Heart left ventricle (tissue), 13 donors: ENCODE measurements at regions not wholly inside any gene's neighbourhood (a gene's known extent, or its start where the extent isn't known, plus 50 kb on each side); places are given as distances from the start of the nearest gene placed in this dataset.

ENCODE experiments used
- POLR2A ChIP-seq, 2 donors: fragments of 450-650 bp; IDR thresholded peaks; one replicate each; pipeline ENCODE4 v1.6.1; 2017; ENCODE audit warnings: antibody characterized with exemption in 2 of 2, mild to moderate bottlenecking in 2 of 2, moderate library complexity in 2 of 2
- TF ChIP-seq, protein P1 (sequence below), 12 donors: fragments of 200-600 bp; sonication (generic) in 4 of 12; IDR thresholded peaks; one replicate each; pipeline versions ENCODE4 v1.5.0 to v1.8.0; 2018 to 2022; ENCODE audit warnings: antibody characterized with exemption in 12 of 12, mild to moderate bottlenecking in 5 of 12
- donor health status: ischemic (EF 13 %, LVEDD 7.1; RV severe dilation, severe dysfunction).
- donor health status: DM: no; HTN: yes; CAD: no.
- donor health status: DM: no; HTN: no; CAD: no.
- donor health status: ischemic (EF 25% LVEDD 6.9; RV normal size, moderate dysfunction).
- donor health status: ischemic (EF 25% LVEDD 5.7; RV mildly dilated, moderate dysfunction).
- donor health status: ischemic (EF 35%, LVEDD 5.7; RV mildly dilated, moderate dysfunction).
- donor health status: nonischemic (EF 11% LVEDD 7.7; RV severe dilation, severe dysfunction).
- donor health status: DM: yes; HTN: yes; CAD: no.
- donor health status: PGD.
- donor health status: ischemic (EF 29% LVEDD 5.4; RV normal size, mild dysfunction).
- donor health status: nonischemic (EF 23%, LVEDD 6.1; RV moderate dilation, normal function).

DNA sequence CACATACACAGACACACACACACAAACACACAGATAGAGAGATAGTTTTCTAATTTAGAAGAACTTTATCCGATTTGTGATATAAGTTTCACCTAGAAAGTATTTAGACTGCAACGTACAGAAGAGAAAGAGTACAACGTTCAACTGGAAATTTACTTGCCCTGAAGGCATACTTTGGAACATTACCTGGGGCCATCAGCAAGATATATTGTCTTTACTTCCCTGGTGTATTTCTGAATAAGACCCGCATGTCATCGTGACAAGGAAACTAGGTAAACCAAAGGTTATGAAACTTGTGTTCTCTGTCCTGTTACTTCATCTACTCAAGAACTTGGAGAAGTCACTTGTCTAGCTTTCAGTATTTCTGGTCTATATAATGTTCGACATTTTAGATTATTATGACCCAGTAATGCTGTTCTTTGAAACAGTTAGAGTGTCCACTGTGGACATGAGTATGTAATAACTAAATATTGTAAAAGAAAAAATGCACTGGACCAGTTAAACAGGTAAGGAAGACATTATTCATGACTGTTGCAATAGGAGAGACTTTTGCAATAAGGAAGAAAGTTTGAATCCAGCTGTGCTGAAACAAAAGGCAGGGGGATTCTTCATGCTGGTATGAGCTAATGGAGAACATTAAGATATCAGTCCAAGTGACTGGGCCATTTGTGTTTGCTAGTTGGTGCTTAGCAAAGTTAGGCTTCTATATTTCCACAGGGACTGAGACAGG is 1791.1 kb downstream of the MAT2B start:
- TF ChIP-seq, protein P1, sequence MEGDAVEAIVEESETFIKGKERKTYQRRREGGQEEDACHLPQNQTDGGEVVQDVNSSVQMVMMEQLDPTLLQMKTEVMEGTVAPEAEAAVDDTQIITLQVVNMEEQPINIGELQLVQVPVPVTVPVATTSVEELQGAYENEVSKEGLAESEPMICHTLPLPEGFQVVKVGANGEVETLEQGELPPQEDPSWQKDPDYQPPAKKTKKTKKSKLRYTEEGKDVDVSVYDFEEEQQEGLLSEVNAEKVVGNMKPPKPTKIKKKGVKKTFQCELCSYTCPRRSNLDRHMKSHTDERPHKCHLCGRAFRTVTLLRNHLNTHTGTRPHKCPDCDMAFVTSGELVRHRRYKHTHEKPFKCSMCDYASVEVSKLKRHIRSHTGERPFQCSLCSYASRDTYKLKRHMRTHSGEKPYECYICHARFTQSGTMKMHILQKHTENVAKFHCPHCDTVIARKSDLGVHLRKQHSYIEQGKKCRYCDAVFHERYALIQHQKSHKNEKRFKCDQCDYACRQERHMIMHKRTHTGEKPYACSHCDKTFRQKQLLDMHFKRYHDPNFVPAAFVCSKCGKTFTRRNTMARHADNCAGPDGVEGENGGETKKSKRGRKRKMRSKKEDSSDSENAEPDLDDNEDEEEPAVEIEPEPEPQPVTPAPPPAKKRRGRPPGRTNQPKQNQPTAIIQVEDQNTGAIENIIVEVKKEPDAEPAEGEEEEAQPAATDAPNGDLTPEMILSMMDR (IDR thresholded peaks at IDR 0.05), result no peak
- TF ChIP-seq POLR2A (IDR thresholded peaks at IDR 0.05), result no peak
